ENCODE measurements at regions not wholly inside any gene's neighbourhood (a gene's known extent, or its start where the extent isn't known, plus 50 kb on each side); places are given as distances from the start of the nearest gene placed in this dataset.
A peak's percentile ranks its signal among the peaks of the same experiment; 100 is the strongest.

- Histone ChIP-seq H4K20me1 (replicated peaks; ENCODE audit: control insufficient read depth, insufficient read depth, low read length) (no peaks in the 10 kb centered on the region), H3K4me3 (no peak overlapping the region), H3K36me3 (ENCODE audit: control insufficient read depth, insufficient read depth, low read length) (no peaks in the 10 kb centered on the region), H3K4me1 (replicated peaks in 1 of 2; ENCODE audit: control insufficient read depth in 2 of 2, insufficient read depth in 2 of 2, low read length in 2 of 2) (peaks cover 0 to 7% of the 10 kb centered on the region in 2 experiments; a peak in 3 of 5 replicates), H3K9me3 (replicated peaks; ENCODE audit: control insufficient read depth, insufficient read depth, low read depth, low read length) (no peaks in the 10 kb centered on the region), H3K27me3 (ENCODE audit: control insufficient read depth in 2 of 2, insufficient read depth in 2 of 2, low read length in 2 of 2) (peaks cover 3 to 23% of the 10 kb centered on the region in 2 experiments; a peak in 3 of 5 replicates), H3K79me2 (ENCODE audit: control insufficient read depth, insufficient read depth, low read length) (no peaks in the 10 kb centered on the region), H3K4me2 (ENCODE audit: insufficient read depth, low read length) (no peak overlapping the region), H3K9me1 (ENCODE audit: control insufficient read depth, insufficient read depth, low read length) (no peaks in the 10 kb centered on the region), H3K27ac (ENCODE audit: extremely low read depth, low read depth, low read length) (no peak overlapping the region), H3K9ac (ENCODE audit: insufficient read depth in 1 of 2, low read depth in 2 of 2, low read length in 2 of 2) (no peak overlapping the region), H2AFZ (ENCODE audit: low read depth, low read length) (peak overlapping the region; percentile 78; the same call in 1 of the 2 replicates)
- in situ Hi-C loops (cut with MboI) (no loop called here), intact Hi-C loops (cut with micrococcal nuclease) (no loop called here)
- ChIA-PET POLR2A (no interaction called here), CTCF (ENCODE audit: low intra/inter-chr PET ratio) (no interaction called here)
- FAIRE-seq = no peak
- 11% methylated on average over 1 of the region's 1 CpG for WGBS (ENCODE audit: insufficient coverage, low coverage, missing lambda C conversion rate)
- ATAC-seq = no peak
- no TSS peak for BruUV-seq (replicated peaks)
- no peak for TF ChIP-seq CCNT2 (IDR thresholded peaks at IDR 0.05; ENCODE audit: borderline replicate concordance, extremely low read depth, insufficient read length, low read depth, low read length)
- no peak for DNase-seq (ENCODE audit: extremely low read depth in 1 of 4, low spot score in 3 of 4)
Measured at GRCh38 chr2:38152913-38153312, 77.0 kb upstream of the CYP1B1 start.

- no peaks in the 10 kb centered on the region for H3K36me3 ChIP-seq (ENCODE audit: control insufficient read depth, insufficient read depth, low read length)
- H3K9ac ChIP-seq (ENCODE audit: insufficient read depth in 1 of 2, low read depth in 2 of 2, low read length in 2 of 2) = no peak overlapping the region
- intact Hi-C loops (cut with micrococcal nuclease) = no loop called here
- CTCF ChIA-PET (ENCODE audit: low intra/inter-chr PET ratio) = no interaction called here
- WGBS (ENCODE audit: insufficient coverage, low coverage, missing lambda C conversion rate) = 19% methylated on average over 4 of the region's 4 CpGs
- DNase-seq (ENCODE audit: extremely low read depth in 1 of 4, low spot score in 3 of 4) (no peak), ATAC-seq (no peak), FAIRE-seq (peak; percentile 23)
- H3K4me1 ChIP-seq (replicated peaks in 1 of 2; ENCODE audit: control insufficient read depth in 2 of 2, insufficient read depth in 2 of 2, low read length in 2 of 2) = peaks cover 0 to 12% of the 10 kb centered on the region in 2 experiments; a peak in 3 of 5 replicates
- no peaks in the 10 kb centered on the region for H3K9me3 ChIP-seq (replicated peaks; ENCODE audit: control insufficient read depth, insufficient read depth, low read depth, low read length)
- in situ Hi-C loops (cut with MboI) = no loop called here
- no TSS peak for BruUV-seq (replicated peaks)
- no peak overlapping the region for H3K4me2 ChIP-seq (ENCODE audit: insufficient read depth, low read length)
- no peak overlapping the region for H3K4me3 ChIP-seq
- no peak overlapping the region for H3K27ac ChIP-seq (ENCODE audit: extremely low read depth, low read depth, low read length)
- POLR2A ChIA-PET = no interaction called here
- no peaks in the 10 kb centered on the region for H4K20me1 ChIP-seq (replicated peaks; ENCODE audit: control insufficient read depth, insufficient read depth, low read length)
- H3K9me1 ChIP-seq (ENCODE audit: control insufficient read depth, insufficient read depth, low read length) = no peaks in the 10 kb centered on the region
- no peak for TF ChIP-seq ZNF316 (IDR thresholded peaks at IDR 0.05)
- TF ChIP-seq GMEB1 (CRISPR knock-in tag; IDR thresholded peaks at IDR 0.05) = no peak
- 0 out of 2 replicates have a peak, but pooled peaks have one; percentile 42 for TF ChIP-seq EHMT2 (IDR thresholded peaks at IDR 0.05)
- no peak for TF ChIP-seq MAFF (IDR thresholded peaks at IDR 0.05; ENCODE audit: low read length)
- no peak for TF ChIP-seq MTA3 (IDR thresholded peaks at IDR 0.05; ENCODE audit: borderline replicate concordance)
- no peak for TF ChIP-seq IRF2 (CRISPR knock-in tag; IDR thresholded peaks at IDR 0.05)
- no peak for TF ChIP-seq ETV1 (tag; conservative IDR thresholded peaks at IDR 0.05; ENCODE audit: low read depth)
- peaks cover 0 to 18% of the 10 kb centered on the region in 2 experiments; a peak in 2 of 5 replicates for H3K27me3 ChIP-seq (ENCODE audit: control insufficient read depth in 2 of 2, insufficient read depth in 2 of 2, low read length in 2 of 2)
- no peaks in the 10 kb centered on the region for H3K79me2 ChIP-seq (ENCODE audit: control insufficient read depth, insufficient read depth, low read length)
- H2AFZ ChIP-seq (ENCODE audit: low read depth, low read length) = peak overlapping the region; percentile 78; the same call in 1 of the 2 replicates
Measured at GRCh38 chr2:38152035-38152434, 76.1 kb upstream of the CYP1B1 start.

Data from K562 (cell line).